Liver (tissue), 8 donors: ENCODE measurements at regions not wholly inside any gene's neighbourhood (a gene's known extent, or its start where the extent isn't known, plus 50 kb on each side); places are given as distances from the start of the nearest gene placed in this dataset.

Source experiments
- DNase-seq: peaks from one replicate; pipeline ENCODE4 v3.0.0-alpha.2; 2017; ENCODE audit warnings: low spot score
- H3K27ac ChIP-seq, 2 donors: one replicate each; pipeline ENCODE4 v1.7.0; 2013; ENCODE audit warnings: inconsistent platforms in 2 of 2, low read length in 2 of 2, control low read depth in 1 of 2, low read depth in 1 of 2, mild to moderate bottlenecking in 1 of 2
- H3K27me3 ChIP-seq, 4 donors: one replicate each; pipeline versions ENCODE4 v1.6.1 to v1.7.0; 2013; ENCODE audit warnings: low read length in 3 of 4, inconsistent platforms in 1 of 4, mild to moderate bottlenecking in 1 of 4, moderate library complexity in 1 of 4; ENCODE audit not compliant: control insufficient read depth in 4 of 4, insufficient read depth in 4 of 4
- H3K36me3 ChIP-seq, 4 donors: one replicate each; pipeline versions ENCODE4 v1.6.1 to v1.7.0; 2013; ENCODE audit warnings: low read length in 3 of 4, mild to moderate bottlenecking in 3 of 4, low read depth in 1 of 4, moderate library complexity in 1 of 4; ENCODE audit not compliant: control insufficient read depth in 4 of 4, insufficient read depth in 3 of 4
- H3K4me1 ChIP-seq, 4 donors: one replicate each; pipeline versions ENCODE4 v1.6.1 to v1.7.0; 2013; ENCODE audit warnings: low read length in 3 of 4, mild to moderate bottlenecking in 3 of 4, moderate library complexity in 1 of 4; ENCODE audit not compliant: control insufficient read depth in 4 of 4, insufficient read depth in 4 of 4
- H3K4me3 ChIP-seq, 3 donors: one replicate each; pipeline versions ENCODE4 v1.6.1 to v1.7.0; 2013; ENCODE audit warnings: low read length in 3 of 3, control low read depth in 1 of 3, low read depth in 1 of 3, mild to moderate bottlenecking in 1 of 3
- H3K9ac ChIP-seq, 2 donors: one replicate each; pipeline ENCODE4 v1.7.0; 2013; ENCODE audit warnings: low read length in 2 of 2, mild to moderate bottlenecking in 2 of 2, moderate library complexity in 2 of 2, control low read depth in 1 of 2, low read depth in 1 of 2
- H3K9me3 ChIP-seq, 4 donors: one replicate each; pipeline versions ENCODE4 v1.6.1 to v1.7.0; 2013; ENCODE audit warnings: low read length in 3 of 4; ENCODE audit not compliant: control insufficient read depth in 4 of 4
- ATF3 ChIP-seq: IDR thresholded peaks from 2 replicates; pipeline ENCODE4 v1.6.1; 2016; ENCODE audit warnings: antibody characterized with exemption
- CTCF ChIP-seq: fragments of 150-350 bp; IDR thresholded peaks from 2 replicates; pipeline ENCODE4 v1.5.1; 2017; ENCODE audit warnings: improper control_type of control experiment, low read depth, low read length; ENCODE audit not compliant: missing input control
- EGR1 ChIP-seq, 2 donors: IDR thresholded peaks; 2 replicates each; pipeline ENCODE4 v1.6.1; 2016 to 2018; ENCODE audit warnings: antibody characterized with exemption in 2 of 2, low read depth in 2 of 2
- FOXA1 ChIP-seq: IDR thresholded peaks from 2 replicates; pipeline ENCODE4 v1.6.1; 2016; ENCODE audit warnings: antibody characterized with exemption
- FOXA2 ChIP-seq: IDR thresholded peaks from 2 replicates; pipeline ENCODE4 v1.6.1; 2016; ENCODE audit warnings: antibody characterized with exemption
- GABPA ChIP-seq, 2 donors: IDR thresholded peaks in 1 of 2; conservative IDR thresholded peaks in 1 of 2; 2 replicates each; pipeline ENCODE4 v1.6.1; 2016; ENCODE audit warnings: antibody characterized with exemption in 2 of 2, mild to moderate bottlenecking in 1 of 2, moderate library complexity in 1 of 2
- HNF4A ChIP-seq, 2 donors: conservative IDR thresholded peaks; 2 replicates each; pipeline ENCODE4 v1.6.1; 2016; ENCODE audit warnings: antibody characterized with exemption in 2 of 2, mild to moderate bottlenecking in 2 of 2
- JUND ChIP-seq, 2 donors: IDR thresholded peaks; 2 replicates each; pipeline ENCODE4 v1.6.1; 2016; ENCODE audit warnings: antibody characterized with exemption in 2 of 2
- MAX ChIP-seq: IDR thresholded peaks from 2 replicates; pipeline ENCODE4 v1.6.1; 2016; ENCODE audit warnings: antibody characterized with exemption
- NR2F2 ChIP-seq: IDR thresholded peaks from 2 replicates; pipeline ENCODE4 v1.6.1; 2016; ENCODE audit warnings: antibody characterized with exemption
- RAD21 ChIP-seq, 2 donors: IDR thresholded peaks; 2 replicates each; pipeline ENCODE4 v1.6.1; 2016; ENCODE audit warnings: antibody characterized with exemption in 2 of 2, mild to moderate bottlenecking in 2 of 2
- REST ChIP-seq: IDR thresholded peaks from 2 replicates; pipeline ENCODE4 v1.6.1; 2016; ENCODE audit warnings: antibody characterized with exemption, mild to moderate bottlenecking
- RXRA ChIP-seq, 2 donors: IDR thresholded peaks; 2 replicates each; pipeline ENCODE4 v1.6.1; 2017 to 2018; ENCODE audit warnings: antibody characterized with exemption in 2 of 2, mild to moderate bottlenecking in 1 of 2
- SP1 ChIP-seq: IDR thresholded peaks from 2 replicates; pipeline ENCODE4 v1.6.1; 2018; ENCODE audit warnings: antibody characterized with exemption, mild to moderate bottlenecking
- TAF1 ChIP-seq: conservative IDR thresholded peaks from 2 replicates; pipeline ENCODE4 v1.6.1; 2016; ENCODE audit warnings: antibody characterized with exemption, mild to moderate bottlenecking
- YY1 ChIP-seq: IDR thresholded peaks from 2 replicates; pipeline ENCODE4 v1.6.1; 2016; ENCODE audit warnings: antibody characterized with exemption, mild to moderate bottlenecking
- ZBTB33 ChIP-seq: IDR thresholded peaks from 2 replicates; pipeline ENCODE4 v1.6.1; 2016; ENCODE audit warnings: antibody characterized with exemption
- WGBS: extraction: QIAGEN DNeasy Blood & Tissue Kit; methylation state at CpG from one replicate; pipeline ENCODE4 v1.1.7; 2013; 5-methylcytosine and 5-hydroxymethylcytosine counted together
- donor health status: healthy.
- donor health status: healthy.
- donor health status: healthy.
- donor health status: healthy.
- donor health status: healthy.

GRCh38 chr1:112054510-112054909 lies 65.0 kb upstream of the KCND3 start:
- no peak for DNase-seq
- peak in 1 of 2 donors; percentile 4 for TF ChIP-seq RXRA (IDR thresholded peaks at IDR 0.05)
- TF ChIP-seq NR2F2: peak; percentile 28
- no peak for TF ChIP-seq SP1
- no peak for TF ChIP-seq TAF1
- Histone ChIP-seq H3K9me3 (no peaks in the 10 kb centered on the region), H3K4me3 (no peak overlapping the region), H3K9ac (no peak overlapping the region), H3K4me1 (no peaks in the 10 kb centered on the region), H3K27me3 (no peaks in the 10 kb centered on the region), H3K27ac (no peak overlapping the region), H3K36me3 (no peaks in the 10 kb centered on the region)
- 94% methylated on average over 2 of the region's 2 CpGs for WGBS

GRCh38 chr1:112056354-112056753 lies 66.9 kb upstream of the KCND3 start:
- no peaks in the 10 kb centered on the region for H3K36me3 ChIP-seq
- TF ChIP-seq ZBTB33 (no peak), SP1 (no peak), RXRA (IDR thresholded peaks at IDR 0.05) (no peak), EGR1 (IDR thresholded peaks at IDR 0.05; ENCODE audit: low read depth in 2 of 2) (no peak), FOXA2 (no peak), NR2F2 (no peak), TAF1 (no peak), YY1 (no peak), ATF3 (no peak), RAD21 (IDR thresholded peaks at IDR 0.05) (no peak), JUND (IDR thresholded peaks at IDR 0.05) (no peak), REST (no peak), MAX (no peak)
- H3K4me3 ChIP-seq: no peak overlapping the region
- no peaks in the 10 kb centered on the region for H3K27me3 ChIP-seq
- DNase-seq: no peak
- no peak overlapping the region for H3K9ac ChIP-seq
- H3K27ac ChIP-seq: no peak overlapping the region
- no peaks in the 10 kb centered on the region for H3K4me1 ChIP-seq
- WGBS: 82% methylated on average over 5 of the region's 5 CpGs
- H3K9me3 ChIP-seq: no peaks in the 10 kb centered on the region

GRCh38 chr1:112057736-112058135 lies 68.3 kb upstream of the KCND3 start:
- no peaks in the 10 kb centered on the region for H3K9me3 ChIP-seq
- H3K4me3 ChIP-seq: no peak overlapping the region
- no peaks in the 10 kb centered on the region for H3K27me3 ChIP-seq
- no peak overlapping the region for H3K27ac ChIP-seq
- H3K4me1 ChIP-seq: no peaks in the 10 kb centered on the region
- DNase-seq: no peak
- WGBS: 92% methylated on average over 5 of the region's 5 CpGs
- no peak overlapping the region for H3K9ac ChIP-seq
- no peaks in the 10 kb centered on the region for H3K36me3 ChIP-seq
- no peak for TF ChIP-seq HNF4A (conservative IDR thresholded peaks at IDR 0.05)
- TF ChIP-seq CTCF: no peak
- TF ChIP-seq GABPA (IDR thresholded peaks at IDR 0.05 in 1 of 2, conservative IDR thresholded peaks at IDR 0.05 in 1 of 2): no peak
- no peak for TF ChIP-seq FOXA1
- TF ChIP-seq MAX: no peak
- no peak for TF ChIP-seq ZBTB33
